ENCODE measurements at regions not wholly inside any gene's neighbourhood (a gene's known extent, or its start where the extent isn't known, plus 50 kb on each side); places are given as distances from the start of the nearest gene placed in this dataset.
"Not testable (repeated sequence)": the region's sequence is repeated elsewhere in the genome, so short reads cannot be mapped to it uniquely, and the experiment has no call there.

GRCh38 chr18:70577023-70577420, 288.2 kb downstream of the SOCS6 start:
- TF ChIP-seq POLR2AphosphoS5 (IDR thresholded peaks at IDR 0.05; ENCODE audit: insufficient read depth in 1 of 2, low read depth in 1 of 2) (no peak), CTCF (IDR thresholded peaks at IDR 0.05) (no peak), POLR2A (IDR thresholded peaks at IDR 0.05) (no peak)
- Histone ChIP-seq H3K4me3 (no peak overlapping the region), H3K27ac (no peak overlapping the region), H3K36me3 (no peaks in the 10 kb centered on the region), H3K27me3 (no peaks in the 10 kb centered on the region), H3K9me3 (no peaks in the 10 kb centered on the region), H3K4me1 (no peaks in the 10 kb centered on the region)
- intact Hi-C loops (cut with DNase I): no loop called here
- no peak for DNase-seq (ENCODE audit: extremely low spot score in 2 of 2)

GRCh38 chr18:70576276-70577022, 287.6 kb downstream of the SOCS6 start:
- no peak for TF ChIP-seq POLR2A (IDR thresholded peaks at IDR 0.05)
- no peak for TF ChIP-seq POLR2AphosphoS5 (IDR thresholded peaks at IDR 0.05; ENCODE audit: insufficient read depth in 1 of 2, low read depth in 1 of 2)
- TF ChIP-seq CTCF (IDR thresholded peaks at IDR 0.05): no peak
- no peak overlapping the region for H3K4me3 ChIP-seq
- no peaks in the 10 kb centered on the region for H3K27me3 ChIP-seq
- no peak overlapping the region for H3K27ac ChIP-seq
- DNase-seq (ENCODE audit: extremely low spot score in 2 of 2): no peak
- H3K4me1 ChIP-seq: no peaks in the 10 kb centered on the region
- H3K9me3 ChIP-seq: no peaks in the 10 kb centered on the region
- intact Hi-C loops (cut with DNase I): no loop called here
- H3K36me3 ChIP-seq: no peaks in the 10 kb centered on the region

- DNase-seq (ENCODE audit: extremely low spot score in 2 of 2); H3K27me3 ChIP-seq; intact Hi-C loops (cut with DNase I); H3K4me3 ChIP-seq; H3K36me3 ChIP-seq; H3K9me3 ChIP-seq; H3K27ac ChIP-seq; H3K4me1 ChIP-seq: not testable (repeated sequence)
Measured at GRCh38 chr18:70574951-70575350, 286.1 kb downstream of the SOCS6 start.

- H3K27ac ChIP-seq; H3K4me3 ChIP-seq; DNase-seq (ENCODE audit: extremely low spot score in 2 of 2); H3K27me3 ChIP-seq; H3K36me3 ChIP-seq; H3K4me1 ChIP-seq; intact Hi-C loops (cut with DNase I); H3K9me3 ChIP-seq: not testable (repeated sequence)
Measured at GRCh38 chr18:70569647-70570046, 280.8 kb downstream of the SOCS6 start.

DNA sequence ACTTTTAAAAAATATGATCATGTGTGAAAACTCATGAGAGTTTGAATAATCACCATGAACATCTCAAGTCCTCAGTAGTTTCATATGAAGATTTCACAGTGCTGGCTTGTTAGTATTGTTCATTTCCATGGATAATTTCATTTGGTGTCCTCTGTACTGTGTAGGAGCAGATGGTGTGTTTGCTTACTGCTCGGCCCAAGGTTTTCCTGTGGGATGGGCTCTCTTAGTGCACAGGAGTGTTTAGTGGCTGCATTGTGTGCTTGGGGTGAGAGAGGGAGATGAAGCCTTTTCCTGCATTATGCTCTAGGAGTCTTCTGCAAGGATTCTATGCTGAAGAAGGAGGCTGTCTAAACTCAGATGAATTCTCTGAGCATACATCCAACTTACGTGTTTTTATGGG, 270.6 kb downstream of the SOCS6 start:
- Histone ChIP-seq H3K27me3 (no peaks in the 10 kb centered on the region), H3K36me3 (no peaks in the 10 kb centered on the region), H3K4me3 (no peak overlapping the region), H3K9me3 (no peaks in the 10 kb centered on the region), H3K4me1 (no peaks in the 10 kb centered on the region), H3K27ac (no peak overlapping the region)
- TF ChIP-seq POLR2AphosphoS5 (IDR thresholded peaks at IDR 0.05; ENCODE audit: insufficient read depth in 1 of 2, low read depth in 1 of 2): no peak
- no peak for TF ChIP-seq CTCF (IDR thresholded peaks at IDR 0.05)
- no peak for TF ChIP-seq POLR2A (IDR thresholded peaks at IDR 0.05)
- no peak for DNase-seq (ENCODE audit: extremely low spot score in 2 of 2)
- intact Hi-C loops (cut with DNase I): no loop called here

DNA sequence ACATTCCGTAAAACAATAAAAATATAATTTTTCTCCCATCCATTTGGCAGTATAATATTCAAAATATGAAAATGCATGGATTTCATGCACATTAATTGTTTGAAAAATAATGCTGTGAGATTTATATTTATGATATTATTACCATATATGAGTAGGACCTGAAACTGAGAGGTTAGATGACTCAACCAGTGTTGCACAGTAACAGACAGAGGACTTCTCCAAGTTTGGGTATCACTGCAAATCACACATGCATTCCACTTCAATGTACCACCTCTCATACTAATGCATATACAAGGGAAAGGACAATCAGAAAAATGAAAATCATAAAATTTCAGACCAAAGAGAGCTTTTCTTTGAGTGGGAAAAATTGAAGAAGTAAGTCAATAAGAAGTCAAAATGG, 269.5 kb downstream of the SOCS6 start:
- Histone ChIP-seq H3K27me3 (no peaks in the 10 kb centered on the region), H3K9me3 (no peaks in the 10 kb centered on the region), H3K36me3 (no peaks in the 10 kb centered on the region), H3K4me3 (no peak overlapping the region), H3K4me1 (no peaks in the 10 kb centered on the region), H3K27ac (no peak overlapping the region)
- intact Hi-C loops (cut with DNase I): no loop called here
- TF ChIP-seq POLR2A (IDR thresholded peaks at IDR 0.05): no peak
- no peak for TF ChIP-seq CTCF (IDR thresholded peaks at IDR 0.05)
- no peak for TF ChIP-seq POLR2AphosphoS5 (IDR thresholded peaks at IDR 0.05; ENCODE audit: insufficient read depth in 1 of 2, low read depth in 1 of 2)
- no peak for DNase-seq (ENCODE audit: extremely low spot score in 2 of 2)
